Activated CD4-positive, CD25-positive, alpha-beta regulatory T cell treated with anti-CD3 and anti-CD28 coated beads, Interleukin-2, amount 50 U/mL, for 24 hours (primary cell): ENCODE measurements at regions not wholly inside any gene's neighbourhood (a gene's known extent, or its start where the extent isn't known, plus 50 kb on each side); places are given as distances from the start of the nearest gene placed in this dataset.
"Not testable (repeated sequence)": the region's sequence is repeated elsewhere in the genome, so short reads cannot be mapped to it uniquely, and the experiment has no call there.

Source experiments
- ATAC-seq, 2 donors: fragments of 150-1000 bp; cut with Tn5 transposase; one replicate each; pipeline ENCODE4 v1.10.0; 2021; ENCODE audit warnings: mild to moderate bottlenecking in 1 of 2, moderate library complexity in 1 of 2

DNA sequence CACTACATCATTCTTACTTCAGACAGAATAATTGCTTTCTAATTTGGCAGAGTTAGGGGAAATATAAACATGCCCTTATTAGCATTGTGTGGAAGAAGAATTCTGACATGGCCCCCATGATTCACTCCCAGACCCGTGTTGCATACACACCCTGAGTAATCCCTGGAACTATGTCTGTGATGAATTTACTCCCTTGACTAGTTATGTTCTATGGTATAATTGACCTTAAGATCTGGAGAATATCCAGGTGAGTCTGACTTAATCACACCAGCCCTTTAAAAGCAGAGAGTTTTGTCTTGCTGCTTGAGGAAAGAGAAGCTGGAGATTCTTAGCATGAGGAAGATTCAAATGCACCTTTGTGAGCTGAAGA is 262.9 kb downstream of the SOX4 start:
- ATAC-seq = no peak

DNA sequence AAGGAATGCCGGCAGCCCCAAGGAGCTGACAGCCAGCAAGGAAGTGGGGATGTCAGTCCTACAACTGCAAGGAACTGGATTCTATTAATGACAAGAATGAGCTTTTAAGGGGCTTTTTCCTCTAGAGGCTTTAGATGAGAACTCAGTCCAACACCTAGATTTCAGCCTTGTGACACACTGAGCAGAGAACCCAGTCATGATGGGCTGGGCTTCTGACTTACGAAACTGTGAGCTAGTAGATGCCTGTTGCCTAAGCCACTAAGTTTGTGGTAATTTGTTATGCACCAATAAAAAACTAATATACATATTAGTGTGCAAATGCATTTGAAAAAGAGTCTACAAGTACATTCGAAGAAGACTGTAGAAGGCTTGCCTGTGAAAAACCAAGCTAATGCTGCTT is 263.3 kb downstream of the SOX4 start:
- no peak for ATAC-seq

GRCh38 chr6:21858076-21858475 is 264.5 kb downstream of the SOX4 start:
- no peak for ATAC-seq

- ATAC-seq = no peak
Measured at GRCh38 chr6:21859193-21859735, 265.7 kb downstream of the SOX4 start.

DNA sequence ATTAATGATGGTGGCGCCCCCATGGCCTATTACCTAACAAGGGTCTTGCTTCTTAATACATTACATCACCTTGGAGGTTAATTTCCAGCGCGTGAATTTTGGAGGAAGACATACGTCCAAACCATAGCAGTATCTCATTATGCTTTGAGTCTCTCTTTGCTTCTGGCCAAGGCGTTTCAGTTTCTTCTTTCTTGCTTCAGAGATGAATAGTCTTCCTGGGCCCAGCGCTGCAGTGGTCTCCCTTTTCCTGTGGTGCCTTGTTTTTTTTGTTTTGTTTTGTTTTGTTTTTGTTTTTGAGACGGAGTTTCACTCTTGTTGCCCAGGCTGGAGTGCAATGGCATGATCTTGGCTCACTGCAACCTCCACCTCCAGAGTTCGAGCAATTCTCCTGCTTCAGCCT is 268.4 kb downstream of the SOX4 start:
- no peak for ATAC-seq

DNA sequence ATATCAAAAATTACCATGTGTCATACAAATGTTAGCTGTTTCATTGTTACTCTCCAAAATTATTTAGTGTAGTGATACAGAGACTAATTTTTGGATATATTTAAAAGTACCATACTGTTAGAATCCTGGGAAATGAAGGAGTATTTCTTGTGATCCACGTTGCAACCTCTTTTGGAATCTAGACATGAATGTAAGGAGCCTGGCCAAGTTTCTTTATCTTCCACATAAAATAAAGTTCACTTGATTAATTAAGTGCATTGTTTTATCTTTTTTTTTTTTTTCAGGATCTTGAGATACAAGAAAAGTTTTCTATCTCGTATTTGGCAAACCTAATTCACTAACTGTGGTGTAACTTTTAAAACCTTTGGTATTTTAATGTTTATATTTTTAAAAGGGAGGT is 270.7 kb downstream of the SOX4 start:
- ATAC-seq = no peak

DNA sequence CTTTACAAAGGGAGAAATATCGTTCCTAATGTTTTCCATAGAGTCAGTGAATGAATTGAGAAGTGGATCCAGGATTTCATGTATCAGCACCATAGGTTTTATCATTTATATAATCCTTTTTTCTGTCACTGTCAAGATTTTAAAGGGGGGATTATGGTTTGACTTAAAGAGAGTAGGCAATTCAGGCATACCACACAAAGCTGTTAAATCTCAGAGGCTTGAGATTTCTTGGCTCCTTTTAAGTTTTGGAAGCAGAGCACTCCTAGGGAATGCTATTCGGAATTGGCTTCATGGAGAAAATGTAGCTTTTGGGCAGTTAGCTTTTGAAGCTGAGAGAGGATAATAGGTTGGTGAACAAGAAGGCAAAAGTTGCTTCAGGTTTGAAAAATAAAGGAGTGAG is 274.7 kb downstream of the SOX4 start:
- ATAC-seq = no peak

DNA sequence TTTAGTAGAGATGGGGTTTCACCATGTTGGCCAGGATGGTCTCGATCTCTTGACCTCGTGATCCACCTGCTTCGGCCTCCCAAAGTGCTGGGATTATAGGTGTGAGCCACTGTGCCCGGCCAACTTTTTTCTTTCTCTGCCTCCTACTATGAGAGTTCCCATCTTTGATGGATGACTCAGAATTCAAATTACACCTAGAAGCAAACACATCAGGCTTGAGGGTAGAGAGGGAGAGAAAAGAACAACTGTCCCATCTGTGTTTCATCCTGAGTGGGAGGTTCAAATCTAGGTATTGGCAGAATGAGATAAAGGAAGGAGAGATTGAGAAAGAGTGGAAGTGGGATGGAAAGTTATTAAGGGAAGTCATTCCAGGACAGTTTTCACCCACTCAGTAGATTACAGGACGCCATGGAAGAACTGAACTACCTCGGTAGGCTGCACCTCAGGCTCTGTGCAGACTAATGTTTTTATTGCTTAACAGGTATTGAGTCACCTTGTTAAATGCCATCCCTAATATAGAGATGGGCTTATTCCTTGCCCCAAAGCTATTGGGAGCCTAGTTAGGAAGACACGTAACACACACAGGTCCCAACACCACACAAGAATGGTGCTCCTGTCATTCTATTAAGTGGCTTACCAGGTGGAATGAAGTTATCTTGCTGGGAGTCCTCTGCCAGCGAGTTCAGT is 275.7 kb downstream of the SOX4 start:
- no peak for ATAC-seq

DNA sequence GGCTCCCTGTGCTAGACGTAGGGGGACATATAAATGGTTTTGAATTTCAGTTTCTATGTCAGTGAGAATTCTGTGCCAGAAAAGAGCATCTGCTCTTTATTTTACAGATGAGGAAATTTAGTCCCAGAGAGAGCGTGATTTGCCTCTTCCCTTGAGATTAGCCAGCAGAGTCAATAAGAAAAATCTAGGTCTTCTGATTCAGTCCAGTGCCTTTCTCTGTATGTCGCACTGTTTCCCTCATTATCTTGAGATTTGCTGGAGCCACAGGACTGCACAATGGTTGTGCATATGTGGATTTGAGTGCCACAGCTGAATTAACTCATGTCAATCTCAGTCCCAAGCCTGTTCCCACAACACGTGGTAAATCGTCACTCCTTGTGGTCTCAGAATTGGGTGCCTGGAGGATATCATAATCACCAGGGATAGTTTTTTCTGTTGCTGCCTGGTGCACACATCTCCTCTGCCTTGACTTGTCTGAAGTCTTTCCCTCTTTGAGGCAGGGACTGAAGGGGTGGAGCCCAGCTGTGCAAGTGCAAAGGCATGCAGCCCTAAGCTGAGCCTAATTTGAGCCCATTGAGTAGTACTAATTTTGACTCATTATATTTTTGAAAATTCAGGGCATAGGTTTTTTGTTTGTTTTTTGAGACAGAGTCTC is 276.7 kb downstream of the SOX4 start:
- ATAC-seq = no peak

- no peak for ATAC-seq
Measured at GRCh38 chr6:21871831-21872230, 278.3 kb downstream of the SOX4 start.

GRCh38 chr6:21872749-21873148 is 279.2 kb downstream of the SOX4 start:
- no peak for ATAC-seq

DNA sequence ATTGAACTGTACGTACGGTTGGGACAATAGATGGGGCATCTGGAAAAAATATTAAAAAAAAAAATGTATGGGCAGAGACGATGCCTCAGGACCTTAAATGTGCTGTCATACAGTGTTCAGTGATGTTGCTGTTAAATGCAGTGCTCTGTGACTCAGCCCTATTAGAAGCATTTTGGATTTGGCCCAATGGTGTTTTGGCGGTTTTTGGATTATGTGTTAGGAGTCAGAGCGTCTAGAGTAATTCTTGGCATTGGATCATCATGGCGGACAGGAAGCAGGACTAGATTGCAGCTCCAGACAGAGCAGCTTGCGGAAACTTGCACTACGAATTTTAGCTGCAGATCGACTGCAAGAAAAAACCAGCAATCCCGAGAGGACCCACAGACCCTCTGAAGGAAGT is 280.0 kb downstream of the SOX4 start:
- ATAC-seq = no peak

DNA sequence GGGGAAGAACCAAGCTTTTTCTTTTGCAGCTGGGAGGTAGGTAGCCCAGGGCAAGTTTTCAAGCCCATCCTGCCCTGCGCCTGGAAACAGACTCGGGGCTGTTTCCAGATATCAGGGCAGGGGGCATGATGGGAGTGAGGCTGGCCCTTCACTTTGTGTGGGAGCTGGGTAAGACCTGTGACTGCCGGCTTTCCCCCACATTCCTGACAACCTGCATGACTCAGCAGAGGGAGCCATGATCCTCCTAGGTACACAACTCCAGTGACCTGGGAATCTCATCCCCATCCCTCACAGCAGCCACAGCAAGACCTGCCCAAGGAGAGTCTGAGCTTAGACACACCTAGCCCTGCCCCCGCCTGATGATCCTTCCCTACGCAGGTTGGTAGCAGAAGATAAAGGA is 280.8 kb downstream of the SOX4 start:
- ATAC-seq = no peak

DNA sequence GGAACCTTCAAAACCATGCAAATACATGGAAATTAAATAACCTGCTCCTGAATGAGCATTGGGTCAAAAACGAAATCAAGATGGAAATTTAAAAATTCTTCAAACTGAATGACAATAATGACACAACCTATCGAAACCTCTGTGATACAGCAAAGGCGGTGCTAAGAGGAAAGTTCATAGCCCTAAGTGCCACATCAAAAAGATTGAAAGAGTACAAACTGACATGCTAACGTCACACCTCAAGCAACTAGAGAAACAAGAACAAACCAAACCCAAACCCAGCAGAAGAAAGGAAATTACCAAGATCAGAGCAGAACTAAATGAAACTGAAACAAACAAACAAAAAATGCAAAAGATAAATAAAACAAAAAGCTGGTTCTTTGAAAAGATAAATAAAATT is 283.5 kb downstream of the SOX4 start:
- not testable (repeated sequence) for ATAC-seq

DNA sequence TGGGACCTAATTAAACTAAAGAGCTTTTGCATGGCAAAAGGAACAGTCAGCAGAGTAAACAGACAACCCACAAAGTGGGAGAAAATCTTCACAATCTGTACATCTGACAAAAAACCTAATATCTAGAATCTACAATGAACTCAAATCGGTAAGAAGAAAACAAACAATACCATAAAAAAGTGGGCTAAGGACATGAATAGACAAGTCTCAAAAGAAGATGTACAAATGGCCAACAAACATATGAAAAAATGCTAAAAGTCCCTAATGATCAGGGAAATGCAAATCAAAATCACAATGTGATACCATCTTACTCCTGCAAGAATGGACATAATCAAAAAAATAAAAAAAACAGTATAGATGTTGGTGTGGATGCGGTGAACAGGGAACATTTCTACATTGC is 286.7 kb downstream of the SOX4 start:
- ATAC-seq = not testable (repeated sequence)

DNA sequence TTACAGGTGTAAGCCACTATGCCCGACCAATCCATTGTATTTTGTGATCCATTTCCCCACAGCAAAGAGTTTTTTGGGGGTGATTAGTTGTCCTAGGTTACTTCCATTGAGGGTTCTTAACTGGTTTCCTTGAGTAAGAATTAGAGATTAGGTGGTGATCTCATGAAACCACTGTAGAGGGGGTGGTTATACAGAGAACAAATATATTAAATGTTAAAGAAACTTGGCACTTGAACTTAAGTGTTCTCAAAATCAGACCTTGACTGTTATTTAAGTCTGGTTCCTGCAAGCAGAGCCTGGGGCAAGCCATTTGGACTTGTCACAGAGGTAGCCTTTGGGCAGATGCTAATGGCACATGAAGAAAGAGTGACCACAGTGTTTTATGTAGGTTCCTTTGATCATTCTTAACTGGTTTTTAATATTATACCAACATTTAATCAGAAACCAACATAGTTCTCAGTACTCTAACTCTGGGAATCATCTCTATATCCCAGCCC is 288.5 kb downstream of the SOX4 start:
- no peak for ATAC-seq

DNA sequence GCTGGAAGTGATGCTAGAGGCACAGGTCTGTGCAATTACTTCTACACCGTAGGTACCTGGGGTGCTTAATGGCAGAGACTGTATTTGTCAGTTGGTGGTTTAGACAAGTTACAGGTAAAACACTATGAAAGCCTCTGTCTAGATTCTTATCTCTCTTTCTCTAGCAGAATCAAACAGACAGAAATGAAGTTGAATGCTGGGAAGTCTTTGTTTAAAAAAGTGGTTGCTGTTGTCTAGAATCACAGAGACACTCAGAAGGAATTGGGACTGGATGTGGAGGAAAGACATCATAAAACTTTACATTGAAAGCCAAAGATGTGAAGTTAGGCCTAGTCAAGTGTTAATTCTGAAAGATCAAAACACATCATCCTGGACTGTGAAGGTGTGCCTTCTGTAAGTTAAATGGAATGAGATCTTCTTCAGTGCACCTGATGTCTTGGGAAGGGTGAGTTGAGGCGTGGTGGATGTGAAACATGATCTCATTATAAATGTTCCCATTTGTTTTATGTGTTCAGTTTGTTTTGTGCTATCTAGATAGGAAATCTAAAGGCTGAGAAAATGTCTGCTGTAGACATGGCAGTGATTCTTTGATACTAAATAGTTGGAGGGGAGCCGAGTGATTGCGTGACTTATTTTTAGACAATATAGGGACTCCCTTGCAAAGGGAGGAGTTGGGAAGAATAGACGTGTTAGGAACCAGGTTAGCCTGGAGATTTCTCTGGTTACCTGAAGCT is 290.2 kb downstream of the SOX4 start:
- ATAC-seq = no peak

GRCh38 chr6:21885111-21885510 is 291.6 kb downstream of the SOX4 start:
- ATAC-seq = no peak

- ATAC-seq = no peak
Measured at GRCh38 chr6:21885532-21886114, 292.1 kb downstream of the SOX4 start.

DNA sequence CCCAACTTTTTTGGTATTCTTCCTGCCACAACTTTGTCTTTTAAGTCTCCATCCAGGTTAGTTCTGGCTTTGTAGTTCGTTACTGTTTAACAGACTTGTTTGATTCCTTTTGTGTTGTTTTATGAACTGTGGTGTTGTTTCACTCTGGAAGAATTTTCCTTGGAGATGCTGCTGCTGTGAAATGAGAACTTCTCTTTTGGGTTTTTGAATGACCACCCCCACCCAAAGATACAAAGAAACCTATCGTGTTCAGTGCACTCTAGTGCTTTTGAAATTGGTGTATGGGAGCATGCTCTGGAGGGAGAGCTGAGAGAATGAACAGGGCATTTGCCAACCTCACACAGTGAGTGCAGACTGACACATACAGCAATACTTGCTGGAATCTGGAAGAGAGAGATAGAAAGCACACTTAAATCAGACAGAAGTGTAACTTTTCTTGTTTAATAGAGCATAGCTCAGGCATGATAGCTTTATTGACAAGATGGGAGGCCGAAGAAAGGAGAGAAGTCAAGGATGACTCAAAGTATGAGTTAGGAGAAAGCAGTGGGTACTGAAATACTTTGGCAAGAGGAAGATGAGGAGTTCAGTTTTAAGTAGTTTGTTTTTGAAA is 293.1 kb downstream of the SOX4 start:
- no peak for ATAC-seq

DNA sequence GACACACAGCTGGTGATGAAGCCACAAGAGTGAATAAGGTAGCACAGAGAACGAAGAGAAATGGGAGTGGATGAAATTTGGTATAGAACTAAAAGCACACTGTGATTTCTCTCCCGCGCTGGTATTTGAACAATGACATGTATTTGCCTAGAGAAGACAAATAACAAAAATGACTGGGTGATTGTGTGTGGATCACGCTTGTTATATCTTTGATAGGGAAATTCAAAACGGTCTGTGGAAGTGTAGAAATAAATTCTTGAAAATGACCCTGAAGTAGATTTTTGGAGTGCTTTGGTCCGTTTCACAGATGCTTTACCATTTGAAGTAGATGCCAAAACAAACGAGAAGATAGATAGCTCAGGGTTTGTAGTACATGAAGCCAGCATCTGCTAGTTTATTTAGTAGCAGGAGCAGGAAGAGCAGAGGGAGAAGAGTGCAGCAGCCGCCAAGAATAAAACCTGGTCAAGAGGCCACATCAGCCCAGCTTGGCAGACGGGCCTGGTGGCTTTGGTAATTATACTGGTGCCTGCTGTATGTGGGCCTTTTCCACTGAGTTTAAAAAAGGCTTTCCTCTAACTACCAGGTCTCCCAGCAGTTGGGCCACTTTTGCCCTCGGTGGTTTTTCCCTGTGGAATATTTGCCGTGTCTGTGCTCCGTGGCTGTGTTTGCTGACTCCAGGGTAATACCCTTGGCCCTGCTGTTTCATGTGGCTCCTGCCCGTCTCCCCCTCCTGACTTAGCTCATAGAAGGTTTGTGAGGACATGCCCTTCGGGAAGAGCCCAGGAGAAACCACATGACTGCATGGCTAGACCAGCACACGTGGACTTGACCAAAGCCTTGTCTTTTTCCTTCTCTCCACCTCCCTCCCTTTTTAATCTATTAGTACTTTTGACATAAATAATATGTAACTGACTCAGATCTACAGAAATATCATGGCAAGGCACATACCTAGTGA is 294.0 kb downstream of the SOX4 start:
- no peak for ATAC-seq

DNA sequence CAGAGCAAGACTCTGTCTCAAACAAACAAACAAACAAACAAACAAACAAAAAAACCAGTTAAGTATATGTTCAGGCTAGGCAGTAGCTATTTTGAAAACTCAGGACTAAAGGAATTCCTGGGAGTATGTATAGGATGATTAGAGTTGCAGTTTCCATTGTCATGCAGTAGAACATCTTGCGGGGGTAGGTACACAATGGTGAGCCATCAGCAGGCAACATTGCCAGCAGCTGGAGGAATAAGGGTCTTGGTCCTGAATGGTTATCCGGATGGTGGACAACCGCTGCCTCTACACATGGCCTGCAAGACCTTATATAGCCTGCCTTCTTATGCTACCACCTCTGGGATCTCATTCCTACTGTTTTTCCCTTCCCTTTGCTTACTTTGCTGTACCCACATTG is 297.5 kb downstream of the SOX4 start:
- no peak for ATAC-seq
